ENCODE measurements at regions not wholly inside any gene's neighbourhood (a gene's known extent, or its start where the extent isn't known, plus 50 kb on each side); places are given as distances from the start of the nearest gene placed in this dataset.

- ATAC-seq: peak; percentile 61
- no peak overlapping the region for H3K27ac ChIP-seq (ENCODE audit: extremely low read depth, low read depth, low read length)
- H3K36me3 ChIP-seq (ENCODE audit: control insufficient read depth, insufficient read depth, low read length): no peaks in the 10 kb centered on the region
- H3K9me1 ChIP-seq (ENCODE audit: control insufficient read depth, insufficient read depth, low read length): no peaks in the 10 kb centered on the region
- peak overlapping the region; percentile 28; the same call in 1 of the 2 replicates for H2AFZ ChIP-seq (ENCODE audit: low read depth, low read length)
- no peaks in the 10 kb centered on the region for H3K9me3 ChIP-seq (replicated peaks; ENCODE audit: control insufficient read depth, insufficient read depth, low read depth, low read length)
- no TSS peak for BruUV-seq (replicated peaks)
- H3K9ac ChIP-seq (ENCODE audit: insufficient read depth in 1 of 2, low read depth in 2 of 2, low read length in 2 of 2): peak overlapping the region in 1 of 2 experiments; percentile 82; a peak in 2 of 4 replicates
- peak; percentile 23 to 46 (median 36) for DNase-seq (ENCODE audit: extremely low read depth in 1 of 4, low spot score in 3 of 4)
- no peak overlapping the region for H3K4me3 ChIP-seq
- 0 out of 2 replicates have a peak, but pooled peaks have one; percentile 23 for TF ChIP-seq ZFX (CRISPR knock-in tag; IDR thresholded peaks at IDR 0.05)
- TF ChIP-seq USF1 (CRISPR knock-in tag; IDR thresholded peaks at IDR 0.05): 0 out of 2 replicates have a peak, but pooled peaks have one; percentile 8
- TF ChIP-seq CHCHD3 (CRISPR knock-in tag; IDR thresholded peaks at IDR 0.05): no peak
- no peak for TF ChIP-seq HNRNPL (IDR thresholded peaks at IDR 0.05; ENCODE audit: low read depth, low read length)
- TF ChIP-seq MCM7 (IDR thresholded peaks at IDR 0.05): no peak
- no peak for TF ChIP-seq SP1 (CRISPR knock-in tag; IDR thresholded peaks at IDR 0.05)
- 0 out of 2 replicates have a peak, but pooled peaks have one; percentile 22 for TF ChIP-seq GABPA (tag; conservative IDR thresholded peaks at IDR 0.05; ENCODE audit: low read depth)
- no peak for TF ChIP-seq ZNF121 (CRISPR knock-in tag; conservative IDR thresholded peaks at IDR 0.05)
- no peak for TF ChIP-seq ATF3 (IDR thresholded peaks at IDR 0.05)
- TF ChIP-seq ATF3 (CRISPR knock-in tag; conservative IDR thresholded peaks at IDR 0.05): no peak
- in situ Hi-C loops (cut with MboI) (no loop called here), intact Hi-C loops (cut with micrococcal nuclease) (no loop called here)
- WGBS (ENCODE audit: insufficient coverage, low coverage, missing lambda C conversion rate): 8% methylated on average over 32 of the region's 33 CpGs
- peaks cover 11% of the 10 kb centered on the region for H4K20me1 ChIP-seq (replicated peaks; ENCODE audit: control insufficient read depth, insufficient read depth, low read length)
- peaks cover 40 to 75% of the 10 kb centered on the region in 2 experiments; a peak in 4 of 5 replicates for H3K27me3 ChIP-seq (ENCODE audit: control insufficient read depth in 2 of 2, insufficient read depth in 2 of 2, low read length in 2 of 2)
- H3K4me1 ChIP-seq (replicated peaks in 1 of 2; ENCODE audit: control insufficient read depth in 2 of 2, insufficient read depth in 2 of 2, low read length in 2 of 2): peaks cover 3 to 65% of the 10 kb centered on the region in 2 experiments; a peak in 4 of 5 replicates
- no peaks in the 10 kb centered on the region for H3K79me2 ChIP-seq (ENCODE audit: control insufficient read depth, insufficient read depth, low read length)
- ChIA-PET CTCF (ENCODE audit: low intra/inter-chr PET ratio) (no interaction called here), POLR2A (no interaction called here)
- H3K4me2 ChIP-seq (ENCODE audit: insufficient read depth, low read length): no peak overlapping the region
- no peak for FAIRE-seq
Observed at GRCh38 chr4:1540601-1541375, 134.5 kb upstream of the NKX1-1 start.

Measured in K562 (cell line).